ENCODE measurements at regions not wholly inside any gene's neighbourhood (a gene's known extent, or its start where the extent isn't known, plus 50 kb on each side); places are given as distances from the start of the nearest gene placed in this dataset.
"Not testable (repeated sequence)": the region's sequence is repeated elsewhere in the genome, so short reads cannot be mapped to it uniquely, and the experiment has no call there.

GRCh38 chr14:25699981-25700380 lies 650.0 kb upstream of the STXBP6 start:
- no peak for DNase-seq (ENCODE audit: low spot score)

- no peak for DNase-seq (ENCODE audit: low spot score)
These were observed 648.2 kb upstream of the STXBP6 start for GRCh38 chr14:25698111-25698510.

- DNase-seq (ENCODE audit: low spot score) = no peak
These were observed 646.2 kb upstream of the STXBP6 start for GRCh38 chr14:25696176-25696575.

- DNase-seq (ENCODE audit: low spot score) = no peak
These were observed 635.1 kb upstream of the STXBP6 start for GRCh38 chr14:25685004-25685403.

GRCh38 chr14:25680934-25681333 lies 631.0 kb upstream of the STXBP6 start:
- no peak for DNase-seq (ENCODE audit: low spot score)

GRCh38 chr14:25680511-25680910 lies 630.6 kb upstream of the STXBP6 start:
- DNase-seq (ENCODE audit: low spot score) = not testable (repeated sequence)

GRCh38 chr14:25677111-25677510 lies 627.2 kb upstream of the STXBP6 start:
- DNase-seq (ENCODE audit: low spot score) = no peak

GRCh38 chr14:25667387-25667786 lies 617.4 kb upstream of the STXBP6 start:
- DNase-seq (ENCODE audit: low spot score) = no peak

GRCh38 chr14:25666877-25667276 lies 616.9 kb upstream of the STXBP6 start:
- no peak for DNase-seq (ENCODE audit: low spot score)

- no peak for DNase-seq (ENCODE audit: low spot score)
These were observed 609.0 kb upstream of the STXBP6 start for GRCh38 chr14:25658988-25659387.

GRCh38 chr14:25630447-25630846 lies 580.5 kb upstream of the STXBP6 start:
- DNase-seq (ENCODE audit: low spot score) = no peak

- DNase-seq (ENCODE audit: low spot score) = no peak
These were observed 579.0 kb upstream of the STXBP6 start for GRCh38 chr14:25628978-25629377.

GRCh38 chr14:25628390-25628789 lies 578.4 kb upstream of the STXBP6 start:
- DNase-seq (ENCODE audit: low spot score) = no peak

- no peak for DNase-seq (ENCODE audit: low spot score)
These were observed 577.0 kb upstream of the STXBP6 start for GRCh38 chr14:25626986-25627385.

- DNase-seq (ENCODE audit: low spot score) = no peak
These were observed 572.8 kb upstream of the STXBP6 start for GRCh38 chr14:25622763-25623162.

GRCh38 chr14:25620515-25620914 lies 570.6 kb upstream of the STXBP6 start:
- DNase-seq (ENCODE audit: low spot score) = no peak

GRCh38 chr14:25615174-25615573 lies 565.2 kb upstream of the STXBP6 start:
- DNase-seq (ENCODE audit: low spot score) = no peak

- DNase-seq (ENCODE audit: low spot score) = no peak
These were observed 557.2 kb upstream of the STXBP6 start for GRCh38 chr14:25607192-25607591.

- DNase-seq (ENCODE audit: low spot score) = no peak
These were observed 552.2 kb upstream of the STXBP6 start for GRCh38 chr14:25602106-25602505.

GRCh38 chr14:25588751-25589150 lies 538.8 kb upstream of the STXBP6 start:
- no peak for DNase-seq (ENCODE audit: low spot score)

- DNase-seq (ENCODE audit: low spot score) = no peak
These were observed 524.8 kb upstream of the STXBP6 start for GRCh38 chr14:25574628-25575325.

- no peak for DNase-seq (ENCODE audit: low spot score)
These were observed 520.5 kb upstream of the STXBP6 start for GRCh38 chr14:25570483-25570882.

- no peak for DNase-seq (ENCODE audit: low spot score)
These were observed 507.5 kb upstream of the STXBP6 start for GRCh38 chr14:25557466-25557865.

GRCh38 chr14:25552826-25553225 lies 502.9 kb upstream of the STXBP6 start:
- no peak for DNase-seq (ENCODE audit: low spot score)

All from A172 (cell line).